Smooth muscle cell (in vitro differentiated cells): ENCODE measurements at regions not wholly inside any gene's neighbourhood (a gene's known extent, or its start where the extent isn't known, plus 50 kb on each side); places are given as distances from the start of the nearest gene placed in this dataset.

Experiments used
- DNase-seq: peaks from one replicate; lab custom pipeline; 2025; ENCODE audit not compliant: unreplicated experiment; lab: John Stamatoyannopoulos, UW
- H2AFZ ChIP-seq: fragments of 200-600 bp; sonication (generic); 2 replicates; pipeline ENCODE4 v1.6.0; 2016; ENCODE audit warnings: antibody characterized with exemption, low read depth, mild to moderate bottlenecking
- H3F3A ChIP-seq: fragments of 200-600 bp; sonication (generic); 2 replicates; pipeline ENCODE4 v1.6.0; 2017; ENCODE audit warnings: antibody characterized with exemption, low read depth
- H3K27ac ChIP-seq: fragments of 200-600 bp; sonication (generic); 2 replicates; pipeline ENCODE4 v1.5.1; 2016; ENCODE audit warnings: low read depth, mild to moderate bottlenecking
- H3K27me3 ChIP-seq: fragments of 200-600 bp; sonication (generic); 2 replicates; pipeline ENCODE4 v1.6.1; 2016; ENCODE audit warnings: low read depth, mild to moderate bottlenecking
- H3K36me3 ChIP-seq: fragments of 200-600 bp; sonication (generic); 2 replicates; pipeline ENCODE4 v1.5.1; 2016; ENCODE audit warnings: low read depth
- H3K4me1 ChIP-seq: fragments of 200-600 bp; sonication (generic); 2 replicates; pipeline ENCODE4 v1.5.1; 2016; ENCODE audit warnings: low read depth
- H3K4me2 ChIP-seq: fragments of 200-600 bp; sonication (generic); 2 replicates; pipeline ENCODE4 v1.6.0; 2016; ENCODE audit warnings: mild to moderate bottlenecking
- H3K4me3 ChIP-seq: fragments of 200-600 bp; sonication (generic); 2 replicates; pipeline ENCODE4 v1.5.1; 2016; ENCODE audit warnings: mild to moderate bottlenecking
- H3K79me2 ChIP-seq: fragments of 200-600 bp; sonication (generic); 2 replicates; pipeline ENCODE4 v1.6.0; 2016; ENCODE audit warnings: low read depth, mild to moderate bottlenecking
- H3K9ac ChIP-seq: fragments of 200-600 bp; sonication (generic); 2 replicates; pipeline ENCODE4 v1.6.0; 2016; ENCODE audit warnings: low read depth
- H3K9me3 ChIP-seq: fragments of 200-600 bp; sonication (generic); replicated peaks from 2 replicates; pipeline ENCODE4 v1.5.1; 2016; ENCODE audit warnings: low read depth
- H4K20me1 ChIP-seq: fragments of 200-600 bp; sonication (generic); 2 replicates; pipeline ENCODE4 v1.6.0; 2016; ENCODE audit warnings: low read depth
- WGBS: methylation state at CpG from one replicate; pipeline ENCODE4 v1.1.7; 2016; ENCODE audit warnings: low lambda C conversion rate; 5-methylcytosine and 5-hydroxymethylcytosine counted together
- TF ChIP-seq, protein P1 (sequence below): fragments of 200-600 bp; sonication (generic); IDR thresholded peaks from 2 replicates; pipeline ENCODE4 v1.5.1; 2017; ENCODE audit warnings: borderline replicate concordance, mild to moderate bottlenecking, antibody characterized with exemption; ENCODE audit not compliant: insufficient read depth, poor library complexity, severe bottlenecking

GRCh38 chr14:104317975-104318557, 179.7 kb downstream of the KIF26A start:
- TF ChIP-seq, protein P1, sequence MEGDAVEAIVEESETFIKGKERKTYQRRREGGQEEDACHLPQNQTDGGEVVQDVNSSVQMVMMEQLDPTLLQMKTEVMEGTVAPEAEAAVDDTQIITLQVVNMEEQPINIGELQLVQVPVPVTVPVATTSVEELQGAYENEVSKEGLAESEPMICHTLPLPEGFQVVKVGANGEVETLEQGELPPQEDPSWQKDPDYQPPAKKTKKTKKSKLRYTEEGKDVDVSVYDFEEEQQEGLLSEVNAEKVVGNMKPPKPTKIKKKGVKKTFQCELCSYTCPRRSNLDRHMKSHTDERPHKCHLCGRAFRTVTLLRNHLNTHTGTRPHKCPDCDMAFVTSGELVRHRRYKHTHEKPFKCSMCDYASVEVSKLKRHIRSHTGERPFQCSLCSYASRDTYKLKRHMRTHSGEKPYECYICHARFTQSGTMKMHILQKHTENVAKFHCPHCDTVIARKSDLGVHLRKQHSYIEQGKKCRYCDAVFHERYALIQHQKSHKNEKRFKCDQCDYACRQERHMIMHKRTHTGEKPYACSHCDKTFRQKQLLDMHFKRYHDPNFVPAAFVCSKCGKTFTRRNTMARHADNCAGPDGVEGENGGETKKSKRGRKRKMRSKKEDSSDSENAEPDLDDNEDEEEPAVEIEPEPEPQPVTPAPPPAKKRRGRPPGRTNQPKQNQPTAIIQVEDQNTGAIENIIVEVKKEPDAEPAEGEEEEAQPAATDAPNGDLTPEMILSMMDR = no peak
- H3K27me3 ChIP-seq = peaks cover under 1% of the 10 kb centered on the region
- H3K4me1 ChIP-seq = no peaks in the 10 kb centered on the region
- no peak overlapping the region for H3K27ac ChIP-seq
- H3K9ac ChIP-seq = no peak overlapping the region
- no peak overlapping the region for H3K4me2 ChIP-seq
- DNase-seq = no peak
- H3K4me3 ChIP-seq = no peak overlapping the region
- H3K79me2 ChIP-seq = no peaks in the 10 kb centered on the region
- no peak overlapping the region for H2AFZ ChIP-seq
- no peaks in the 10 kb centered on the region for H4K20me1 ChIP-seq
- no peaks in the 10 kb centered on the region for H3K36me3 ChIP-seq
- H3F3A ChIP-seq = no peaks in the 10 kb centered on the region
- 95% methylated on average over 18 of the region's 18 CpGs for WGBS
- H3K9me3 ChIP-seq = no peaks in the 10 kb centered on the region

- no peaks in the 10 kb centered on the region for H3K36me3 ChIP-seq
- no peaks in the 10 kb centered on the region for H3K9me3 ChIP-seq
- H2AFZ ChIP-seq = no peak overlapping the region
- no peaks in the 10 kb centered on the region for H3K27me3 ChIP-seq
- H3K4me3 ChIP-seq = no peak overlapping the region
- no peak overlapping the region for H3K9ac ChIP-seq
- no peak for DNase-seq
- no peak overlapping the region for H3K4me2 ChIP-seq
- no peaks in the 10 kb centered on the region for H4K20me1 ChIP-seq
- no peaks in the 10 kb centered on the region for H3F3A ChIP-seq
- WGBS = 91% methylated on average over 22 of the region's 25 CpGs
- H3K79me2 ChIP-seq = no peaks in the 10 kb centered on the region
- H3K4me1 ChIP-seq = no peaks in the 10 kb centered on the region
- TF ChIP-seq, protein P1 = no peak
- no peak overlapping the region for H3K27ac ChIP-seq
Measured at GRCh38 chr14:104318558-104319490, 180.4 kb downstream of the KIF26A start.

DNA sequence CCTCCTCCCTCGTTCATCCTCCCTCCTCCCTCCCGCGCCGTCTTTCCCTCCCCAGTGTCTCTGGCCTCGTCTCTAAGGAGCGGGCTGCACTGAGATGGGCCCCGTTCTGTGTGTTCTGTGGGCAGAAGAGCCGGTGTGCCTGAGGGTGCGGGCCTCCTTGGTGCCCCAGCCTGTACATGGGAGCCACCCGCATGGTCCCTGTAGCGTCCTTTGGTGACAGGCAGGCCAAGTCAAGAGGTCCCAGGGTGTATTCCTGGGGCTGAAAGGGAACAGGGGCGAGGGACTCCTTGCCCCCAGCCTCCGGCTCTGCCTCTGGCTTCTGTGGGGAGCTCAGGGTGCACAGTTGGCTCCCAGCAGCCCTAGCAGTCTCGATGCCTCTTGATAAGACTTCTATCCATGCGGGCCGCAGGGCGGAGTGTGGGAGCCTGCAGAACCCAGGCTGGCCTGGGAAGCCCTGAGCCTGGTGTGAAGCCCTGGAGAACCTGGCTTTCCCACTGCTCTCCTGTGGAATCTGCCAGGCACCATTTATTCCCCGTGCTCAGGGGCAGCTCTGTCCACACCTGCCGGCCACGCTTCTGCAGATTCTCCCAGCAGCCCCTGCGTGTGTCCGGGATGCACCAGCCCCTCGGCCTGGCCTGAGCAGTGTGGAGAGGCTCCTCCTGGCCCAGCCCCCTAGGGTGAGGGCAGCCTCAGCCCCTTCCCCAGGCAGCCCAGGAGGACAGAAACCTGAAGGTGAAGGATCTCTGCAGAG, 181.3 kb downstream of the KIF26A start:
- WGBS = 89% methylated on average over 23 of the region's 23 CpGs
- H3K9me3 ChIP-seq = no peaks in the 10 kb centered on the region
- DNase-seq = no peak

More for the DNA sequence above, 181.3 kb downstream of the KIF26A start:
- Histone ChIP-seq H2AFZ (no peak overlapping the region), H3K4me3 (no peak overlapping the region), H3K79me2 (no peaks in the 10 kb centered on the region), H4K20me1 (no peaks in the 10 kb centered on the region), H3K4me2 (no peak overlapping the region), H3K27ac (no peak overlapping the region), H3K36me3 (no peaks in the 10 kb centered on the region), H3K27me3 (no peaks in the 10 kb centered on the region), H3F3A (no peaks in the 10 kb centered on the region), H3K4me1 (no peaks in the 10 kb centered on the region), H3K9ac (no peak overlapping the region)
- TF ChIP-seq, protein P1 = no peak
